Endothelial cell of umbilical vein (primary cell): ENCODE measurements at regions not wholly inside any gene's neighbourhood (a gene's known extent, or its start where the extent isn't known, plus 50 kb on each side); places are given as distances from the start of the nearest gene placed in this dataset.

Experiments
- BruUV-seq: library from RNA; stranded (reverse); fragments of 400-500 nt; replicated peaks from 2 replicates; lab custom pipeline; 2021; lab: Mats Ljungman, UMichigan
- CTCF ChIA-PET: fragments of 300-600, 350-600 bp; sonication (Branson Sonifier 250); formaldehyde crosslinking; loops from one replicate; lab custom pipeline; 2021; ENCODE audit warnings: antibody characterized with exemption, inconsistent platforms; lab: Charles Lee
- POLR2A ChIA-PET: fragments of 300-600, 350-600 bp; sonication (Branson Sonifier 250); formaldehyde crosslinking; loops from one replicate; lab custom pipeline; 2021; ENCODE audit warnings: antibody characterized with exemption, inconsistent platforms; lab: Charles Lee
- DNase-seq: peaks from one replicate; pipeline ENCODE4 v3.0.0-alpha.2; 2011; ENCODE audit warnings: low read depth, low spot score
- FAIRE-seq: peaks from 2 replicates; lab custom pipeline; 2011; peaks lifted over from hg19 to GRCh38; lab: Jason Lieb, UNC
- H2AFZ ChIP-seq: 2 replicates; pipeline ENCODE4 v1.6.0; 2012; ENCODE audit warnings: low read depth, low read length, control low read depth, inconsistent platforms
- H3K27ac ChIP-seq: 2 replicates; pipeline ENCODE4 v1.5.1; 2011; ENCODE audit warnings: low read depth, mild to moderate bottlenecking, control low read depth, low read length, moderate library complexity; ENCODE audit not compliant: insufficient read depth
- H3K27me3 ChIP-seq, 2 experiments: 2 replicates each; pipeline versions ENCODE4 v1.6.0 to v1.6.1; 2011; ENCODE audit warnings: low read length in 2 of 2, mixed read lengths in 1 of 2; ENCODE audit not compliant: control insufficient read depth in 2 of 2, insufficient read depth in 2 of 2
- H3K36me3 ChIP-seq, 2 experiments: 2 replicates in 1 of 2; 3 replicates in 1 of 2; pipeline ENCODE4 v1.5.1; 2011; ENCODE audit warnings: low read length in 2 of 2, mild to moderate bottlenecking in 1 of 2, moderate library complexity in 1 of 2; ENCODE audit not compliant: control insufficient read depth in 2 of 2, insufficient read depth in 2 of 2; ENCODE audit errors: extremely low read depth in 1 of 2
- H3K4me1 ChIP-seq: 3 replicates; pipeline ENCODE4 v1.5.1; 2011; ENCODE audit warnings: mild to moderate bottlenecking, low read length; ENCODE audit not compliant: control insufficient read depth, insufficient read depth; ENCODE audit errors: extremely low read depth
- H3K4me2 ChIP-seq: 2 replicates; pipeline ENCODE4 v1.6.1; 2011; ENCODE audit warnings: low read length, control low read depth, mixed read lengths; ENCODE audit not compliant: insufficient read depth
- H3K4me3 ChIP-seq, 3 experiments: fragments of 200-600 bp in 1 of 3; sonication (generic), shearing (Covaris generic) in 1 of 3; replicated peaks in 1 of 3; 2 replicates each; pipeline ENCODE4 v1.5.1; 2011 to 2016; ENCODE audit warnings: control low read depth in 3 of 3, low read length in 3 of 3, mild to moderate bottlenecking in 2 of 3, inconsistent platforms in 1 of 3, low read depth in 1 of 3, moderate library complexity in 1 of 3; ENCODE audit not compliant: insufficient read depth in 1 of 3
- H3K79me2 ChIP-seq: 2 replicates; pipeline ENCODE4 v1.6.0; 2012; ENCODE audit warnings: low read length, inconsistent platforms; ENCODE audit not compliant: control insufficient read depth, insufficient read depth
- H3K9ac ChIP-seq: replicated peaks from 2 replicates; pipeline ENCODE3; 2011; ENCODE audit warnings: low read length, control low read depth; ENCODE audit not compliant: insufficient read depth; ENCODE audit errors: extremely low read depth
- H3K9me1 ChIP-seq: replicated peaks from 3 replicates; pipeline ENCODE4 v1.6.0; 2011; ENCODE audit warnings: mild to moderate bottlenecking, low read length; ENCODE audit not compliant: control insufficient read depth, insufficient read depth; ENCODE audit errors: extremely low read depth
- H3K9me3 ChIP-seq: replicated peaks from 2 replicates; pipeline ENCODE4 v1.5.1; 2012; ENCODE audit warnings: low read length, inconsistent platforms; ENCODE audit not compliant: control insufficient read depth, insufficient read depth
- H4K20me1 ChIP-seq: replicated peaks from 2 replicates; pipeline ENCODE3; 2011; ENCODE audit warnings: mild to moderate bottlenecking, low read length; ENCODE audit not compliant: control insufficient read depth, insufficient read depth; ENCODE audit errors: extremely low read depth
- EZH2 ChIP-seq: IDR thresholded peaks from 2 replicates; pipeline ENCODE4 v1.6.1; 2012; ENCODE audit warnings: borderline replicate concordance, low read depth, mild to moderate bottlenecking, moderate library complexity, low read length, inconsistent platforms; ENCODE audit not compliant: severe bottlenecking
- FOS ChIP-seq: IDR thresholded peaks from 2 replicates; pipeline ENCODE4 v1.6.1; 2011; ENCODE audit warnings: mild to moderate bottlenecking, low read length, moderate library complexity, borderline replicate concordance; ENCODE audit not compliant: insufficient read depth
- GATA2 ChIP-seq: IDR thresholded peaks from 2 replicates; pipeline ENCODE4 v1.7.0; 2011; ENCODE audit warnings: low read depth, mild to moderate bottlenecking, moderate library complexity, mixed read lengths, low read length; ENCODE audit not compliant: insufficient read length, insufficient read depth
- JUN ChIP-seq: IDR thresholded peaks from 2 replicates; pipeline ENCODE4 v1.6.1; 2011; ENCODE audit warnings: borderline replicate concordance, low read depth; ENCODE audit not compliant: insufficient read length, insufficient read depth
- MYC ChIP-seq: IDR thresholded peaks from one replicate; pipeline ENCODE4 v1.6.1; 2011; ENCODE audit warnings: mild to moderate bottlenecking, low read depth, low read length
- POLR2A ChIP-seq: IDR thresholded peaks from 2 replicates; pipeline ENCODE4 v1.6.1; 2012; ENCODE audit warnings: low read depth, mild to moderate bottlenecking, control low read depth, low read length
- POLR2AphosphoS5 ChIP-seq: IDR thresholded peaks from 2 replicates; pipeline ENCODE4 v1.6.1; 2012; ENCODE audit warnings: low read depth, mild to moderate bottlenecking, control low read depth, low read length, moderate library complexity; ENCODE audit not compliant: insufficient read depth
- dilution Hi-C: fragments of 300-500 bp; cut with MboI; formaldehyde crosslinking; loops from one replicate; pipeline ENCODE4 v1.15.0; 2019; ENCODE audit warnings: low sequenced_read_pairs; ENCODE audit not compliant: extremely low pct_ligation_motif_present
- intact Hi-C: fragments of 100-400 bp; cut with micrococcal nuclease; formaldehyde crosslinking; loops from one replicate; pipeline ENCODE4 v1.10.0; 2022
- TF ChIP-seq, protein P1 (sequence below): IDR thresholded peaks from 2 replicates; pipeline ENCODE4 v1.6.1; 2011; ENCODE audit not compliant: insufficient read depth, insufficient read length
- TF ChIP-seq, protein P2 (sequence below), 2 donors: IDR thresholded peaks; 1 replicate in 1 of 2; 2 replicates in 1 of 2; pipeline ENCODE4 v1.5.1; 2011; ENCODE audit warnings: low read length in 2 of 2, mild to moderate bottlenecking in 2 of 2, moderate library complexity in 2 of 2, control low read depth in 1 of 2, inconsistent platforms in 1 of 2, low read depth in 1 of 2; ENCODE audit not compliant: insufficient read depth in 1 of 2; ENCODE audit errors: extremely low read depth in 1 of 2

DNA sequence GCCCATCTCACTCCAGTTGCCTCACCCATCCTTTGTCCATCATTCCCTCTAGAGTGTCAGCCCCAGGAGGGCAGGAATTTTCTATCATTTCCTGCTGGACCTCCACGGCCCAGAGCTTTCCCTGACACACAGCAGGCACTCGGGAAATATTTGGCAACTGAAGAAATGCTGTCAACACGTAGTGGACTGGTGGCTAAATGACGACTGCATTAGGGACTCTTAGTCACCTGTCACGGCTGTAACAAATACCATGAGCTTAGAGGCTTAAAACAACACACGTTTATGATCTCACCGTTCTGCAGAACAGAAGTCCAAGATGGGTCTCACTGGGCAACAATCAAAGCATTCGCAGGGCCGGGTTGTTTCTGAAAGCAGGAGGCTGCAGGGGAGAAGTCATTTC lies 91.3 kb downstream of the PHETA1 start:
- no peaks in the 10 kb centered on the region for H3K36me3 ChIP-seq
- no peaks in the 10 kb centered on the region for H3K27me3 ChIP-seq
- no peak overlapping the region for H2AFZ ChIP-seq
- dilution Hi-C loops = no loop called here
- no peak overlapping the region for H3K4me2 ChIP-seq
- FAIRE-seq (no peak), DNase-seq (no peak)
- no TSS peak for BruUV-seq
- intact Hi-C loops = no loop called here
- no peaks in the 10 kb centered on the region for H3K9me3 ChIP-seq
- no peaks in the 10 kb centered on the region for H3K9me1 ChIP-seq
- H3K79me2 ChIP-seq = no peaks in the 10 kb centered on the region
- no peak overlapping the region for H3K27ac ChIP-seq
- TF ChIP-seq, protein P1, sequence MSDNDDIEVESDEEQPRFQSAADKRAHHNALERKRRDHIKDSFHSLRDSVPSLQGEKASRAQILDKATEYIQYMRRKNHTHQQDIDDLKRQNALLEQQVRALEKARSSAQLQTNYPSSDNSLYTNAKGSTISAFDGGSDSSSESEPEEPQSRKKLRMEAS = no peak
- no peak for TF ChIP-seq GATA2
- TF ChIP-seq, protein P2, sequence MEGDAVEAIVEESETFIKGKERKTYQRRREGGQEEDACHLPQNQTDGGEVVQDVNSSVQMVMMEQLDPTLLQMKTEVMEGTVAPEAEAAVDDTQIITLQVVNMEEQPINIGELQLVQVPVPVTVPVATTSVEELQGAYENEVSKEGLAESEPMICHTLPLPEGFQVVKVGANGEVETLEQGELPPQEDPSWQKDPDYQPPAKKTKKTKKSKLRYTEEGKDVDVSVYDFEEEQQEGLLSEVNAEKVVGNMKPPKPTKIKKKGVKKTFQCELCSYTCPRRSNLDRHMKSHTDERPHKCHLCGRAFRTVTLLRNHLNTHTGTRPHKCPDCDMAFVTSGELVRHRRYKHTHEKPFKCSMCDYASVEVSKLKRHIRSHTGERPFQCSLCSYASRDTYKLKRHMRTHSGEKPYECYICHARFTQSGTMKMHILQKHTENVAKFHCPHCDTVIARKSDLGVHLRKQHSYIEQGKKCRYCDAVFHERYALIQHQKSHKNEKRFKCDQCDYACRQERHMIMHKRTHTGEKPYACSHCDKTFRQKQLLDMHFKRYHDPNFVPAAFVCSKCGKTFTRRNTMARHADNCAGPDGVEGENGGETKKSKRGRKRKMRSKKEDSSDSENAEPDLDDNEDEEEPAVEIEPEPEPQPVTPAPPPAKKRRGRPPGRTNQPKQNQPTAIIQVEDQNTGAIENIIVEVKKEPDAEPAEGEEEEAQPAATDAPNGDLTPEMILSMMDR (IDR thresholded peaks at IDR 0.05; ENCODE audit: extremely low read depth in 1 of 2, insufficient read depth in 1 of 2, low read depth in 1 of 2, low read length in 2 of 2) = no peak
- no peak for TF ChIP-seq POLR2A
- no peak for TF ChIP-seq EZH2
- no peak for TF ChIP-seq JUN
- no peak for TF ChIP-seq MYC
- TF ChIP-seq POLR2AphosphoS5 = no peak
- no peak for TF ChIP-seq FOS
- ChIA-PET POLR2A (no interaction called here), CTCF (no interaction called here)
- H4K20me1 ChIP-seq = no peaks in the 10 kb centered on the region
- no peaks in the 10 kb centered on the region for H3K4me1 ChIP-seq
- no peak overlapping the region for H3K9ac ChIP-seq
- H3K4me3 ChIP-seq = no peak overlapping the region
